Activated CD4-positive, alpha-beta memory T cell treated with anti-CD3 and anti-CD28 coated beads for 36 hours (primary cell): ENCODE measurements at regions not wholly inside any gene's neighbourhood (a gene's known extent, or its start where the extent isn't known, plus 50 kb on each side); places are given as distances from the start of the nearest gene placed in this dataset. TPM values are rescaled to one million over a fixed set of nuclear protein-coding genes. Genes with fewer than 3 reads are reported as not detected.

ENCODE experiments used
- microRNA-seq: library from miRNA; unstranded; fragments of <30 nt; microRNA quantifications from one replicate; pipeline ENCODE4 v1.2.0, GENCODE V29; 2022; ENCODE audit warnings: borderline number of aligned reads, borderline microRNAs expressed, borderline replicate concordance

Small RNA genes lying in the stretch of these regions (microRNA-seq; reads per million reads assigned to microRNA genes)
- gene MIR548G = not detected
